Suprapubic skin (tissue), 4 donors: ENCODE measurements at regions not wholly inside any gene's neighbourhood (a gene's known extent, or its start where the extent isn't known, plus 50 kb on each side); places are given as distances from the start of the nearest gene placed in this dataset.

Experiments
- DNase-seq, 2 donors: peaks; one replicate each; pipeline ENCODE4 v3.0.0-alpha.2; 2019; ENCODE audit warnings: low spot score in 2 of 2
- H3K27ac ChIP-seq: fragments of 200-600 bp; sonication (generic); one replicate; pipeline ENCODE4 v1.5.1; 2019
- H3K27me3 ChIP-seq: fragments of 200-600 bp; sonication (generic); one replicate; pipeline ENCODE4 v1.5.1; 2019
- H3K36me3 ChIP-seq: fragments of 200-600 bp; sonication (generic); one replicate; pipeline ENCODE4 v1.5.1; 2019
- H3K4me1 ChIP-seq: fragments of 200-600 bp; sonication (generic); one replicate; pipeline ENCODE4 v1.5.1; 2019
- H3K4me3 ChIP-seq: fragments of 200-600 bp; sonication (generic); one replicate; pipeline ENCODE4 v1.5.1; 2019; ENCODE audit warnings: mild to moderate bottlenecking
- H3K9me3 ChIP-seq: fragments of 200-600 bp; sonication (generic); one replicate; pipeline ENCODE4 v1.5.1; 2019
- EP300 ChIP-seq: sonication (generic); formaldehyde crosslinking; IDR thresholded peaks from one replicate; pipeline ENCODE4 v1.6.1; 2017; ENCODE audit warnings: antibody characterized with exemption
- POLR2A ChIP-seq, 2 donors: fragments of 450-650 bp; IDR thresholded peaks; one replicate each; pipeline ENCODE4 v1.6.1; 2017; ENCODE audit warnings: antibody characterized with exemption in 2 of 2, mild to moderate bottlenecking in 2 of 2, moderate library complexity in 2 of 2
- POLR2AphosphoS5 ChIP-seq, 3 donors: sonication (generic); formaldehyde crosslinking; IDR thresholded peaks; one replicate each; pipeline ENCODE4 v1.6.1; 2017; ENCODE audit warnings: antibody characterized with exemption in 3 of 3
- WGBS: methylation state at CpG from one replicate; pipeline ENCODE4 v1.1.5; 2018; 5-methylcytosine and 5-hydroxymethylcytosine counted together
- TF ChIP-seq, protein P1 (sequence below), 2 donors: fragments of 200-600 bp in 1 of 2; fragments of 450-650 bp in 1 of 2; sonication (generic) in 1 of 2; IDR thresholded peaks; one replicate each; pipeline ENCODE4 v1.5.1; 2016 to 2019; ENCODE audit warnings: antibody characterized with exemption in 2 of 2, mild to moderate bottlenecking in 1 of 2, moderate library complexity in 1 of 2

DNA sequence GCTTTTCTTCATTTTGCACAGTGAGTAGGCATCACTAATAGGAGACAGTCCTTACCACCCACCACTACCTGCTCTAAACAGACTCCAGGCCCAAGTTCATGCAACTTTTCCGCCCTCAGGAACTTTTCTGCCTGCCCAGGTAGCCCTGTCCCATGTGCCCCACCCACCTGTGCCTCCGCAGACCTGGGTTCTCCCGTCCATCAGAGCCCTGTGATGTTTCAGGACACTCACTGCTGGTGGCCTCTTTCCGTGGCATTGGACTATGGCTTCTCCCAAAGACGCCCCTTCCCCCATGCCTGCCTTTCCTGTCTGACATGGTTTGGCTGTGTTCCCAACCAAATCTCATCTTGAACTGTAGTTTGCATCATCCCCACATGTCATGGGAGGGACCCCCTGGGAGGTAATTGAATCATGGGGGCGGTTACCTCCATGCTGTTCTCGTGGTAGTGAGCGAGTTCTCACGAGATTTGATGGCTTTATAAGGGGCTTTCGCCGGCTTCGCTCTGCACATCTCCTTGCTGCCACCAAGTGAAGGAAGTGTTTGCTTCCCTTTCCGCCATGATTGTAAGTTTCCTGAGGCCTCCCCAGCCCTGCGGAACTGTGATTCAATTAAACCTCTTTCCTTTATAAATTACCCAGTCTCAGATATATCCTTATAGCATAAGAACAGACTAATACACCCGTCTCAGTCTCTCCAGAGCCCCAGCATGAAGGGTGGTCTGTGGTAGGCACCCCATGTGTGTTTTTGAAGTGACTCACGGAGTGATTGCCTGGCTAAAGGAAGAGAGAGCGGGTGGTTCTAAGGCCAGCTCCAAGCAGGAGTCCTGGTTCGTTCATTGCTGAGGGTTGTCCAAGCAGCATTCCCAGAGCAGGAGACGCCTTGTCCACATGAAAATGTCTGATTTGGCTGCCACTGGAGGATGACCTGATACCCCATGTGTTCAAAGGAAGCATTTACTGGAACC lies 86.0 kb upstream of the ZBTB40 start:
- no peak overlapping the region for H3K4me3 ChIP-seq
- 87% methylated on average over 19 of the region's 19 CpGs for WGBS
- H3K27ac ChIP-seq: no peak overlapping the region
- TF ChIP-seq, protein P1, sequence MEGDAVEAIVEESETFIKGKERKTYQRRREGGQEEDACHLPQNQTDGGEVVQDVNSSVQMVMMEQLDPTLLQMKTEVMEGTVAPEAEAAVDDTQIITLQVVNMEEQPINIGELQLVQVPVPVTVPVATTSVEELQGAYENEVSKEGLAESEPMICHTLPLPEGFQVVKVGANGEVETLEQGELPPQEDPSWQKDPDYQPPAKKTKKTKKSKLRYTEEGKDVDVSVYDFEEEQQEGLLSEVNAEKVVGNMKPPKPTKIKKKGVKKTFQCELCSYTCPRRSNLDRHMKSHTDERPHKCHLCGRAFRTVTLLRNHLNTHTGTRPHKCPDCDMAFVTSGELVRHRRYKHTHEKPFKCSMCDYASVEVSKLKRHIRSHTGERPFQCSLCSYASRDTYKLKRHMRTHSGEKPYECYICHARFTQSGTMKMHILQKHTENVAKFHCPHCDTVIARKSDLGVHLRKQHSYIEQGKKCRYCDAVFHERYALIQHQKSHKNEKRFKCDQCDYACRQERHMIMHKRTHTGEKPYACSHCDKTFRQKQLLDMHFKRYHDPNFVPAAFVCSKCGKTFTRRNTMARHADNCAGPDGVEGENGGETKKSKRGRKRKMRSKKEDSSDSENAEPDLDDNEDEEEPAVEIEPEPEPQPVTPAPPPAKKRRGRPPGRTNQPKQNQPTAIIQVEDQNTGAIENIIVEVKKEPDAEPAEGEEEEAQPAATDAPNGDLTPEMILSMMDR (IDR thresholded peaks at IDR 0.05): no peak
- TF ChIP-seq EP300 (no peak), POLR2A (IDR thresholded peaks at IDR 0.05) (no peak)
- no peaks in the 10 kb centered on the region for H3K4me1 ChIP-seq
- no peaks in the 10 kb centered on the region for H3K36me3 ChIP-seq
- no peaks in the 10 kb centered on the region for H3K9me3 ChIP-seq
- peaks cover 19% of the 10 kb centered on the region for H3K27me3 ChIP-seq
- DNase-seq: no peak

DNA sequence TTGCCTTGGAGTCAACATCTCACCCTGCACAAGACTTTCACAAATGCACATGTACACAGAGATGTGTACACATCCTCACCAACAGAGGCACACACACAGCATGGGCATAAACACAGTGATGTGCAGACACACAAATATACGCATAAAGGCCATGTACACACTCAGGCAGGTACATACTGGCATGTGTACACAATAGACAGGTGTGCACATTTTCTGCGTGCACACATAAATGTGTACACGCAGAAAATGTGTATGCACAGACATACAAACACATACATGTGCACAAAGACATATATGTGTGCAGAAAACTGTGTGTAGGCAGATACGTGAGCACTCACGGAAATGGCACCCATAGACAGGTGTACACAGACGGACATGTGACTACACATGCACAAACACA lies 85.3 kb upstream of the ZBTB40 start:
- TF ChIP-seq POLR2A (IDR thresholded peaks at IDR 0.05): no peak
- TF ChIP-seq, protein P1 (IDR thresholded peaks at IDR 0.05): no peak
- TF ChIP-seq POLR2AphosphoS5 (IDR thresholded peaks at IDR 0.05): no peak
- TF ChIP-seq EP300: no peak
- 94% methylated on average over 6 of the region's 6 CpGs for WGBS
- no peak for DNase-seq
- Histone ChIP-seq H3K36me3 (no peaks in the 10 kb centered on the region), H3K4me1 (no peaks in the 10 kb centered on the region), H3K9me3 (no peaks in the 10 kb centered on the region), H3K4me3 (no peak overlapping the region), H3K27ac (no peak overlapping the region), H3K27me3 (peaks cover 18% of the 10 kb centered on the region)

DNA sequence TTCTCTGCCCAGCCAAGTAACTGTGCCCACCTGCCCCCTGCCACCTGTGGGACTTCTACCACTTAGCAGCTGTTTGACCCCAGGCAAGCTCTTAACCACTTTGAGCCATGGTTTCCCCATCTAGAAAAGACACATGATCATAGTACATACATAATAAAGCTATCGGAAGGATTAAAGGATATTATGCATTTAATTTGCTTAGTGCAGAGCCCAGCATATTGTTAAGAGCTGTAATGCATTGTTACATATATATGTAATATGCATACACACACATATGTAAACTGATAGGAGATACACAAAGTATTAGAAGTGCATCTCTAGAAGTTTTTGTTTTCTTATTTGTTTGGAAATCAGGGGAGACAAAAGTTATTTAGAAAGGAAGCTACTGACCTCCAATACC lies 83.5 kb upstream of the ZBTB40 start:
- Histone ChIP-seq H3K36me3 (no peaks in the 10 kb centered on the region), H3K9me3 (no peaks in the 10 kb centered on the region), H3K27me3 (peaks cover 18% of the 10 kb centered on the region), H3K4me3 (no peak overlapping the region), H3K27ac (no peak overlapping the region), H3K4me1 (no peaks in the 10 kb centered on the region)
- WGBS: 86% methylated on average over 1 of the region's 1 CpG
- no peak for DNase-seq
- TF ChIP-seq POLR2A (IDR thresholded peaks at IDR 0.05): no peak
- TF ChIP-seq POLR2AphosphoS5 (IDR thresholded peaks at IDR 0.05): no peak
- TF ChIP-seq EP300: no peak
- TF ChIP-seq, protein P1 (IDR thresholded peaks at IDR 0.05): no peak

DNA sequence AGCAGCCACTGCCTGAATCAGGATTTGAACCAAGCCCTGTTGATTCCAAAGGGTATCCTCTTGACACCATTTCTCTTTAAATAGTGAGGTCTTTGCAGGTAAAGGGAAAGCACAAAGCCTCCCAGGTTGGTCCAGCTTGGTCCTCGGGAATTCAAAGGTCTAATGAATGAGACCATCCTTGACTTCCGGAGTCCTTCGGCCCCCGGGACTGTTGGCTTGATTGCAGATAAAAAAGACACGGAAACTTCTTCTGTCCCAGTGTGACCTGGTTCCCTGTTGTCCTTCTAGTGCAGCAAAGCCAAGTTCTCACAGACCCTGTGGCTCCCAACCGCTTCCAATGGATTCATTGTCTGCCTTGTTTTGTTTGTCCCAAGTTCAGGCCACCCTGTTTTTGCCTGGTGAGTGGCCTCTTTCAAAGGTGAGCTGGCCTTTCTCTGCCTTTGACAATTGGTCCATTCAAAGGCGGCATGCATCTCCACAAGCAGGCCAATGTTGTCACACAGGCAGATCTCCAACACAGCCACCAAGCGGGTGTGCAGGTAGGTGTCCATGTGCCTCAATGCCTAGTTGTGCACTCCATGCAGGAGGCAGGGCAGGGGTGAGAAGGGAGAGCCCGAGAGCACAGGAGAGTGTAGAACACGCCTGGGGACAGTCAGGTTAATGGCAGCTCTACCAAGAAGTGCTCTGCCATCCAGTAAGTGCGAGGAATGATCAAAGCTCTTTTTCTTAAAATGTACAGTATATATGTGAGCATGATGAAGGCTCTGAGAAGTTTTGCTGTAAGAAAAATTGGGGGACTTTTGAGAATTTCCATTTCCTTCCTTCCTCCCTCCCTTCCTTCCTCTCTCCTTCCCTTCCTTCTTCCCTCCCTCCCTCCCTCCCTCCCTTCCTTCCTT lies 82.1 kb upstream of the ZBTB40 start:
- no peak overlapping the region for H3K4me3 ChIP-seq
- H3K9me3 ChIP-seq: no peaks in the 10 kb centered on the region
- H3K27ac ChIP-seq: no peak overlapping the region
- no peaks in the 10 kb centered on the region for H3K4me1 ChIP-seq
- DNase-seq: no peak
- TF ChIP-seq POLR2A (IDR thresholded peaks at IDR 0.05) (no peak), POLR2AphosphoS5 (IDR thresholded peaks at IDR 0.05) (no peak)
- H3K36me3 ChIP-seq: no peaks in the 10 kb centered on the region
- H3K27me3 ChIP-seq: peaks cover 15% of the 10 kb centered on the region
- 90% methylated on average over 11 of the region's 11 CpGs for WGBS

DNA sequence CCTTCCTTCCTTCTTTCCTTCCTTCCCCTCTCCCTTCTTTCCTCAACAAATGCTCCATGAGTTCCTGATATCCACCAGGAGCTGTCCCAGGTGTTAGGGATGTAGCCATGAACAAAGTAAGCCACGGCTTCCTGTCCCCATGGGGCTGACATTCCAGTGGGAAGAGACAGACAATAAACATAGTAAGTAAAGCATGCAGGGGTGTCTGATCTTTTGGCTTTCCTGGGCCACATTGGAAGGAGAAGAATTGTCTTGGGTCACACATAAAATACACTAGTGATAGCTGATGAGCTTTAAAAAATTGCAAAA lies 81.5 kb upstream of the ZBTB40 start:
- H3K27ac ChIP-seq: no peak overlapping the region
- TF ChIP-seq, protein P1 (IDR thresholded peaks at IDR 0.05): no peak
- no peak for TF ChIP-seq POLR2AphosphoS5 (IDR thresholded peaks at IDR 0.05)
- no peak for TF ChIP-seq EP300
- no peak for TF ChIP-seq POLR2A (IDR thresholded peaks at IDR 0.05)
- no peaks in the 10 kb centered on the region for H3K4me1 ChIP-seq
- H3K4me3 ChIP-seq: no peak overlapping the region
- 71% methylated on average over 1 of the region's 1 CpG for WGBS
- H3K36me3 ChIP-seq: no peaks in the 10 kb centered on the region
- H3K27me3 ChIP-seq: peaks cover 15% of the 10 kb centered on the region
- H3K9me3 ChIP-seq: no peaks in the 10 kb centered on the region
- DNase-seq: no peak
